Activated CD4-positive, alpha-beta T cell treated with anti-CD3 and anti-CD28 coated beads for 24 hours (primary cell): ENCODE measurements at regions not wholly inside any gene's neighbourhood (a gene's known extent, or its start where the extent isn't known, plus 50 kb on each side); places are given as distances from the start of the nearest gene placed in this dataset.

Source experiments
- DNase-seq, 2 donors: peaks; one replicate each; pipeline ENCODE4 v3.0.0-alpha.2; 2020; ENCODE audit warnings: low read depth in 2 of 2

DNA sequence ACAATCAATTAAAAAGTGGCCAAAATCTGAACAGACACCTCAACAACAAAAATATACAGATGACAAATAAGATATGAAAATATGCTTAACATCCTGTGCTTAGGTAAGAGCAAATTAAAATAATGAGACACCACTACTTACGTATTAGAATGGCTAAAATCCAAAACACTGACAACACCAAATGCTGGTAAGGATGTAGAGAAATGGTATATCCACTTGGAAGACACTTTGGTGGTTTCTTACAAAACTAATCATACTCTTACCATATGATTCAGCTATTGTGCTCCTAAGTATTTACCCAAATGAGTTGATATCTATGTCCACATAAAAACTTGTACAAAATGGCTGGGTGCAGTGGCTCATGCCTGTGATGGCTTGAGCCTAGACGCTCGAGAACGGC lies 51.7 kb upstream of the ZNF599 start:
- no peak for DNase-seq
